ENCODE measurements at regions not wholly inside any gene's neighbourhood (a gene's known extent, or its start where the extent isn't known, plus 50 kb on each side); places are given as distances from the start of the nearest gene placed in this dataset.

GRCh38 chr10:6699336-6699735 lies 119.3 kb upstream of the PRKCQ start:
- TF ChIP-seq EZH2phosphoT487 (IDR thresholded peaks at IDR 0.05; ENCODE audit: insufficient read depth, low read depth) (no peak), EZH2 (IDR thresholded peaks at IDR 0.05; ENCODE audit: insufficient read depth, poor library complexity, severe bottlenecking) (no peak)
